ENCODE measurements at regions not wholly inside any gene's neighbourhood (a gene's known extent, or its start where the extent isn't known, plus 50 kb on each side); places are given as distances from the start of the nearest gene placed in this dataset.
"Not testable (repeated sequence)": the region's sequence is repeated elsewhere in the genome, so short reads cannot be mapped to it uniquely, and the experiment has no call there.

GRCh38 chr13:22929381-22930126 is 251.2 kb upstream of the SGCG start:
- FAIRE-seq, result no peak

- FAIRE-seq, result no peak
Measured at GRCh38 chr13:22931576-22931975, 249.2 kb upstream of the SGCG start.

- FAIRE-seq, result not testable (repeated sequence)
Measured at GRCh38 chr13:22932632-22933412, 248.0 kb upstream of the SGCG start.

GRCh38 chr13:22933571-22934181 is 247.1 kb upstream of the SGCG start:
- no peak for FAIRE-seq

GRCh38 chr13:22934744-22935523 is 245.8 kb upstream of the SGCG start:
- FAIRE-seq, result no peak

GRCh38 chr13:22936228-22936627 is 244.6 kb upstream of the SGCG start:
- FAIRE-seq, result no peak

- FAIRE-seq, result no peak
Measured at GRCh38 chr13:22937241-22937640, 243.5 kb upstream of the SGCG start.

- FAIRE-seq, result no peak
Measured at GRCh38 chr13:22937953-22938352, 242.8 kb upstream of the SGCG start.

- FAIRE-seq, result no peak
Measured at GRCh38 chr13:22938576-22938975, 242.2 kb upstream of the SGCG start.

- FAIRE-seq, result no peak
Measured at GRCh38 chr13:22939157-22939556, 241.6 kb upstream of the SGCG start.

GRCh38 chr13:22940090-22940710 is 240.6 kb upstream of the SGCG start:
- FAIRE-seq, result no peak

GRCh38 chr13:22940736-22941135 is 240.0 kb upstream of the SGCG start:
- FAIRE-seq, result no peak

- not testable (repeated sequence) for FAIRE-seq
Measured at GRCh38 chr13:22941495-22941894, 239.3 kb upstream of the SGCG start.

GRCh38 chr13:22942831-22943230 is 237.9 kb upstream of the SGCG start:
- FAIRE-seq, result not testable (repeated sequence)

GRCh38 chr13:22944378-22944777 is 236.4 kb upstream of the SGCG start:
- FAIRE-seq, result no peak

GRCh38 chr13:22945321-22946226 is 235.2 kb upstream of the SGCG start:
- no peak for FAIRE-seq

- no peak for FAIRE-seq
Measured at GRCh38 chr13:22948421-22948820, 232.4 kb upstream of the SGCG start.

GRCh38 chr13:22952018-22952417 is 228.8 kb upstream of the SGCG start:
- FAIRE-seq, result not testable (repeated sequence)

GRCh38 chr13:22955147-22955546 is 225.6 kb upstream of the SGCG start:
- FAIRE-seq, result not testable (repeated sequence)

- FAIRE-seq, result not testable (repeated sequence)
Measured at GRCh38 chr13:22956456-22957115, 224.2 kb upstream of the SGCG start.

- not testable (repeated sequence) for FAIRE-seq
Measured at GRCh38 chr13:22959859-22960258, 220.9 kb upstream of the SGCG start.

All from TTC549 (cell line).